ELF-1 (cell line): ENCODE measurements at regions not wholly inside any gene's neighbourhood (a gene's known extent, or its start where the extent isn't known, plus 50 kb on each side); places are given as distances from the start of the nearest gene placed in this dataset.

Experiments used
- DNase-seq: peaks from one replicate; pipeline ENCODE4 v3.0.0-alpha.2; 2016; ENCODE audit warnings: low read depth, low spot score

GRCh38 chr6:137734005-137734874 lies 132.8 kb upstream of the TNFAIP3 start:
- DNase-seq, result no peak

- no peak for DNase-seq
These were observed 132.2 kb upstream of the TNFAIP3 start for GRCh38 chr6:137734875-137735182.

GRCh38 chr6:137736048-137736818 lies 130.8 kb upstream of the TNFAIP3 start:
- no peak for DNase-seq

- DNase-seq, result no peak
These were observed 130.1 kb upstream of the TNFAIP3 start for GRCh38 chr6:137736911-137737310.

GRCh38 chr6:137737836-137738596 lies 129.0 kb upstream of the TNFAIP3 start:
- no peak for DNase-seq

GRCh38 chr6:137738931-137739504 lies 128.0 kb upstream of the TNFAIP3 start:
- DNase-seq, result no peak

GRCh38 chr6:137739544-137739943 lies 127.5 kb upstream of the TNFAIP3 start:
- no peak for DNase-seq

- no peak for DNase-seq
These were observed 126.8 kb upstream of the TNFAIP3 start for GRCh38 chr6:137740091-137740755.

GRCh38 chr6:137740967-137741761 lies 125.9 kb upstream of the TNFAIP3 start:
- DNase-seq, result no peak

GRCh38 chr6:137743493-137743892 lies 123.6 kb upstream of the TNFAIP3 start:
- DNase-seq, result no peak

- no peak for DNase-seq
These were observed 122.2 kb upstream of the TNFAIP3 start for GRCh38 chr6:137744877-137745276.

- no peak for DNase-seq
These were observed 121.7 kb upstream of the TNFAIP3 start for GRCh38 chr6:137745321-137745720.

- DNase-seq, result no peak
These were observed 120.8 kb upstream of the TNFAIP3 start for GRCh38 chr6:137746264-137746663.

GRCh38 chr6:137749696-137750211 lies 117.3 kb upstream of the TNFAIP3 start:
- DNase-seq, result no peak

GRCh38 chr6:137750297-137750696 lies 116.8 kb upstream of the TNFAIP3 start:
- DNase-seq, result no peak

- no peak for DNase-seq
These were observed 115.1 kb upstream of the TNFAIP3 start for GRCh38 chr6:137751768-137752560.

- DNase-seq, result no peak
These were observed 112.7 kb upstream of the TNFAIP3 start for GRCh38 chr6:137754366-137754765.

GRCh38 chr6:137754866-137755265 lies 112.2 kb upstream of the TNFAIP3 start:
- no peak for DNase-seq

- no peak for DNase-seq
These were observed 111.8 kb upstream of the TNFAIP3 start for GRCh38 chr6:137755284-137755683.
